HG02852 (cell line): ENCODE measurements at regions not wholly inside any gene's neighbourhood (a gene's known extent, or its start where the extent isn't known, plus 50 kb on each side); places are given as distances from the start of the nearest gene placed in this dataset.

Experiments
- ATAC-seq: cut with Tn5 transposase; IDR thresholded peaks from one replicate; pipeline ENCODE4 v1.9.1; 2021; ENCODE audit warnings: mild to moderate bottlenecking, moderate library complexity; ENCODE audit not compliant: unreplicated experiment

GRCh38 chr3:106255870-106256248, 387.0 kb upstream of the CBLB start:
- ATAC-seq, result peak; percentile 94

GRCh38 chr3:106256249-106256957, 387.6 kb upstream of the CBLB start:
- peak; percentile 31 for ATAC-seq

GRCh38 chr3:106257172-106257571, 388.4 kb upstream of the CBLB start:
- no peak for ATAC-seq

GRCh38 chr3:106261396-106261795, 392.6 kb upstream of the CBLB start:
- no peak for ATAC-seq

GRCh38 chr3:106261915-106262683, 393.3 kb upstream of the CBLB start:
- no peak for ATAC-seq

- no peak for ATAC-seq
Observed at GRCh38 chr3:106263011-106263410, 394.2 kb upstream of the CBLB start.

- ATAC-seq, result no peak
Observed at GRCh38 chr3:106263546-106263945, 394.7 kb upstream of the CBLB start.

GRCh38 chr3:106265704-106266103, 396.9 kb upstream of the CBLB start:
- no peak for ATAC-seq

- no peak for ATAC-seq
Observed at GRCh38 chr3:106268696-106269095, 399.9 kb upstream of the CBLB start.

- no peak for ATAC-seq
Observed at GRCh38 chr3:106272302-106272701, 403.5 kb upstream of the CBLB start.

- ATAC-seq, result no peak
Observed at GRCh38 chr3:106275592-106275991, 406.8 kb upstream of the CBLB start.

GRCh38 chr3:106276151-106276550, 407.3 kb upstream of the CBLB start:
- ATAC-seq, result no peak

- no peak for ATAC-seq
Observed at GRCh38 chr3:106276755-106277612, 408.2 kb upstream of the CBLB start.

- no peak for ATAC-seq
Observed at GRCh38 chr3:106277731-106278130, 408.9 kb upstream of the CBLB start.

GRCh38 chr3:106281221-106281620, 412.4 kb upstream of the CBLB start:
- ATAC-seq, result no peak

GRCh38 chr3:106282943-106283342, 414.1 kb upstream of the CBLB start:
- no peak for ATAC-seq

- ATAC-seq, result no peak
Observed at GRCh38 chr3:106288781-106289180, 420.0 kb upstream of the CBLB start.

- ATAC-seq, result no peak
Observed at GRCh38 chr3:106290304-106290997, 421.6 kb upstream of the CBLB start.

- no peak for ATAC-seq
Observed at GRCh38 chr3:106293161-106293560, 424.3 kb upstream of the CBLB start.

GRCh38 chr3:106294121-106294520, 425.3 kb upstream of the CBLB start:
- no peak for ATAC-seq

- no peak for ATAC-seq
Observed at GRCh38 chr3:106296062-106296461, 427.2 kb upstream of the CBLB start.
